ENCODE measurements at regions not wholly inside any gene's neighbourhood (a gene's known extent, or its start where the extent isn't known, plus 50 kb on each side); places are given as distances from the start of the nearest gene placed in this dataset.

DNA sequence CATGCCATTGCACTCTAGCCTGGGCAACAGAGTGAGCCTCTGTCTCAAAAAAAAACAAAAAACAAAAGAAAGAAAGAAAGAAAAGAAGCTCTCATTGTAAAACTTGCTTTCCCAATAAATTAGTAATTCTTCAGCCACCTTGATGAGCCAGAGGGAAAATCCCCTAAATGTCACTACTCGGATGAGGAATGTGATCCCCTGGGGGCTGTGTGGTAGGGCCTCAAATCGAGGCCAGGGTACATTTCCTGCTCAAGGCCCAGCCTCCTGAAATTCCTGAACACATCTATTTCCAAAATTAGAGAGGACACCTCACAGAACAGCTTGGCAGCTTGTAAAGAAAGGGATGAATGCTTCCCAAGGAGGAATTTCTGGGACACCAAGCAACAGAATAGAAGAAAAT, 147.1 kb upstream of the SESN3 start:
- TF ChIP-seq, protein P1, sequence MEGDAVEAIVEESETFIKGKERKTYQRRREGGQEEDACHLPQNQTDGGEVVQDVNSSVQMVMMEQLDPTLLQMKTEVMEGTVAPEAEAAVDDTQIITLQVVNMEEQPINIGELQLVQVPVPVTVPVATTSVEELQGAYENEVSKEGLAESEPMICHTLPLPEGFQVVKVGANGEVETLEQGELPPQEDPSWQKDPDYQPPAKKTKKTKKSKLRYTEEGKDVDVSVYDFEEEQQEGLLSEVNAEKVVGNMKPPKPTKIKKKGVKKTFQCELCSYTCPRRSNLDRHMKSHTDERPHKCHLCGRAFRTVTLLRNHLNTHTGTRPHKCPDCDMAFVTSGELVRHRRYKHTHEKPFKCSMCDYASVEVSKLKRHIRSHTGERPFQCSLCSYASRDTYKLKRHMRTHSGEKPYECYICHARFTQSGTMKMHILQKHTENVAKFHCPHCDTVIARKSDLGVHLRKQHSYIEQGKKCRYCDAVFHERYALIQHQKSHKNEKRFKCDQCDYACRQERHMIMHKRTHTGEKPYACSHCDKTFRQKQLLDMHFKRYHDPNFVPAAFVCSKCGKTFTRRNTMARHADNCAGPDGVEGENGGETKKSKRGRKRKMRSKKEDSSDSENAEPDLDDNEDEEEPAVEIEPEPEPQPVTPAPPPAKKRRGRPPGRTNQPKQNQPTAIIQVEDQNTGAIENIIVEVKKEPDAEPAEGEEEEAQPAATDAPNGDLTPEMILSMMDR (conservative IDR thresholded peaks at IDR 0.05 in 1 of 2, IDR thresholded peaks at IDR 0.05 in 1 of 2; ENCODE audit: low read depth in 1 of 2, low read length in 2 of 2) = no peak
- TF ChIP-seq EZH2 (IDR thresholded peaks at IDR 0.05; ENCODE audit: low read length, missing control alignments) = no peak
